ENCODE measurements at regions not wholly inside any gene's neighbourhood (a gene's known extent, or its start where the extent isn't known, plus 50 kb on each side); places are given as distances from the start of the nearest gene placed in this dataset.
"Not testable (repeated sequence)": the region's sequence is repeated elsewhere in the genome, so short reads cannot be mapped to it uniquely, and the experiment has no call there.

DNA sequence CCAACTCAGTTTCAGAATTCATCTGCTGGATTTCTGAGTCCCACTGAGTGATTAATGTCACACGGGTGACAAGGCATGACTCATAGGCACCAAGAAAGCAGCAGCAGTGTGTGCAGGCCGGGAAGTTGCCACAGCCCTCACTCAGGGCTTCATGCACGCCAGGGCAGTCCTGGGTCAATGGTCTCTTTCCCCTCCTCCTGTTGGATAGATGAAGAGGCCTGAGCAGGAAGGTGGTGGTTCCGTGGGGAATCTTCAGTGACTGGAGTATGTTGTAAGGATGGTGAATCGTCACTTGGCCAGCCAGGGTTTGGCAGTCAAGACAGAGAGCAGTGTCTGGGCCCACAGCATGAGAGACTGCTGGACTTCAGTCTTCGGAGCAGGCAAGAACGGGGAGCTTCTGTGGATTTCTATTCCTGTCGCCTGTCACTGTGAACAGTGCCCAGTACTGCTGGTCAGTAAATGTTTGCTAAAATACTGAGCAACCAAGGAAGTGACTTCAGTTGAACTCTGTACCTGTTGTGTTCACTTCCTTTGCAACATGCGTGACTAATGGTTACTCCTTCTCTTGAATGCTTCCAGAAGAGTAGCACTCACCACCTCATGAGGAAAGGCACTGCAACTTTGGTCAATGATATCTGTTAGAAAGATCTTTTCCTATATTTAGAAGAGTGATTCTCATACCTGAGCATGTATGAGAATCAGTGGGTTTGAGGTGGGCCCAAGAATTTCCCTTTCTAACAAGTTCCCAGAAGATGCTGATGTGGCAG is 62.0 kb upstream of the CD93 start:
- peak; percentile 62 for DNase-seq

DNA sequence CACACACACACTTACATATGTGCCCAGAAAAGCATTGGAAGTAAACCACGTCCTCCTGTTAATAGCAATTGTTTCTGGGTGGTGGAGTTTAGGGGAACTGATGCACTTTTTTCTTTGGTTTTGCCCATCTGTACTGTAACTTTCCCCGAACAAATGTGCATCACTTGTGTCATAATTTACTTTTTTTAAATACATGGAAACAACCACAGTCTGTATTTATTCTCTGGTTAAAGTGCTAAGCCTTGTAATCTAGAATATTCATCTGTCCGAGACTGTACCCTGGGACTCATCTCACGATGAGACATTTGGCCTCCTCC is 61.5 kb upstream of the CD93 start:
- no peak for DNase-seq

- no peak for DNase-seq
These were observed 60.9 kb upstream of the CD93 start for GRCh38 chr20:23146857-23147637.

GRCh38 chr20:23146181-23146580 is 60.1 kb upstream of the CD93 start:
- DNase-seq, result no peak

DNA sequence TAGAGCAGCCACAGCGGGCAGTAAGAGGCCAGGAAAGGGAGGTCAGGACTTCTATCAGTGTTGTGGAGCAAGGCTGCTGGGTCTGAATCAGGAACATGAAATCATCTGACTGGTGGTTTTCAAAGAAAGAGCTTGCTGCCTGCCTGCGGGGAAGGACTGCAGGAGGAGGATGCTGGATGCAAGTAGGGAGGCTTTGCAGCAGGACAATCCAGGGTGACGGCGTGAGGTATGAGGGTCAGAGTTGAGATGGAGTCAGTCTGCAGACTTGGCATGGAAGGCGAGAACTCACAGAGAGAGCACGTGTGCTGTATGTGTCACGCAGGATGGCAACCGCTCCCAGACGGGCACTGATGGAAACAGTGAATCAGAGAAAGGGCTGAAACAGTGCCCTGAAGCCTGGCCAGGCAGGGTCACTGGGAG is 59.2 kb upstream of the CD93 start:
- no peak for DNase-seq

- no peak for DNase-seq
These were observed 58.7 kb upstream of the CD93 start for GRCh38 chr20:23144856-23145255.

DNA sequence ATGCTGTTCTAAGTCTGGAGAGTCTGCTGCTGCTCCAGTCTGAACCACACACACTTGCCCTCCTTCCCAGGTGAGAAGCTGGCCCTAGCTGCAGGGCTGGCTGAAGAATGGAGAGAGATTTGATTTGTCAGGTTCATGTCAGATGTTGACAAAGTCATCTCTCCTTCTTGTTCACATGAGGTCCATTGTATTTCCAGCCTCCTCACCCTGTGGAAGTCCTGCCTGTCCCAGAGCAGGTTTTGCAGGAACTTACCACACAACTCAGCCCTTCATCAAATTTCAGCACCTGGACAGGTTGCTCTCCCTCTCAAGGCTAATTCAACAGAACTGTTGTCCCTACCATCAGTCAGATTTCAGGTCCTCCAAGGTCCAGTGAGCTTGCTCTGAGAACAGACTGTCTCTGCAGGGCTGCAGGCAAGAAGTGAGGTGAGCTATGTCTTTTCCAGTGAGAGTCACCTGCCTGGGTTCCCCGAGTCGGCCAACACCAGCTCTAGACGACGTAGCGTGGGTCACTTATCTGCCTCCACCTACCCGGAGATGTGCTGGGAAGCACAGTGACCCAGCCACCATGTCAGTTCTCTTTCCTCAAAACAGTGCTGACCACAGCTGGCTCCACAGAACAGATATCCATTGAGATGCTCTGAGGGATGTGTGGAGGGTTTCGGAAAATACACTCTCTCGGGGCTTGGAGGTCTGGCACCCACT is 58.0 kb upstream of the CD93 start:
- no peak for DNase-seq

DNA sequence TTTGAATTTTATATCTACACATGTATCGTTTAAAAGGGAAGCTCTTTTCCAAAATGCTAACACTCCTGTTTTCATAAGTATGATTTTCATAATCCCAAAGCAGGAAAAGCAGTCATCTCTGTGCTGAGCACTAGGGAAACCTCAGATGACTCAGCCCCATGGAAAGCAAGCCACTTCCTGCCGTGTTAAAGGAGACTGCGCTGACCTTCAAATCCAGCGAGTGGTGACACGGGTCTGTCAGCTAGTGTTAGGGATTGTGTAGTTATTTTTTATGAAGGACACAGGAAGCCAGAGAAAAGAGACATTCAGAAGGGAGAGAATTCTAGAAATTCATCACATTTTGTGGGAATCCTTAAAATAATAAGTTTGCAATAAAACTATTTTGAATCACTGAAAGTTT is 57.0 kb upstream of the CD93 start:
- peak; percentile 17 for DNase-seq

GRCh38 chr20:23142162-23143050 is 56.3 kb upstream of the CD93 start:
- no peak for DNase-seq

GRCh38 chr20:23141450-23142161 is 55.5 kb upstream of the CD93 start:
- no peak for DNase-seq

DNA sequence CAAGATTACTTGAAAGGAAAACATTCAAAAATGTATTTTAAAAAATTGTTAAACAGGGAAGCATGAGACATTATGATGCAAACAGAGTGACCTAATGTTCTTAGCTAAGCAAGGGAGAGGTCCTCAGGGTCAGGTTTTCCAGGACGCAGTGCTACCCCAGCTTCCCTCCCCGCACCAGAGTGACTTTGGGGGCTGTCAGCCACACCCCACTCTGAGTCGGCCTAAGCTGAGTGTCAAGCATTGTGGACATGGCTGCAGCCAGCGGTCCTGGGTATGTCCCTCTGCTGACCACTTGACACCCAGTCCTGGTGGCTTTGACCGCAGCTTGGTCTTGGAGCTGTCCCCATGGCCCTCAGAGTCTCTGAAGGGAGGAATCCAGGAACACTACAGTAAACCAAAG is 54.9 kb upstream of the CD93 start:
- no peak for DNase-seq

DNA sequence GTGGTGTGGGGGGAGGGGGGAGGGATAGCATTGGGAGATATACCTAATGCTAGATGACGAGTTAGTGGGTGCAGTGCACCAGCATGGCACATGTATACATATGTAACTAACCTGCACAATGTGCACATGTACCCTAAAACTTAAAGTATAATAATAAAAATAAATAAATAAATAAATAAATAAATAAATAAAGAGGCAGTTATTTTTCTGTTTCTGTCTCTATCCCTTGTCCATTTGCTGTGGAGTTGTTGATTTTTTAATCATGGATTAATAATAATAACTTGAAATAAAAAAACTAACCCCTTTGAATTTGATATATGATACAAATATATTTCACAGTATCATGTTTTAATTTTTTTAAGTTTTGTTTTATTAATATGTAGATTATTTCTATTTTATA is 53.9 kb upstream of the CD93 start:
- not testable (repeated sequence) for DNase-seq

DNA sequence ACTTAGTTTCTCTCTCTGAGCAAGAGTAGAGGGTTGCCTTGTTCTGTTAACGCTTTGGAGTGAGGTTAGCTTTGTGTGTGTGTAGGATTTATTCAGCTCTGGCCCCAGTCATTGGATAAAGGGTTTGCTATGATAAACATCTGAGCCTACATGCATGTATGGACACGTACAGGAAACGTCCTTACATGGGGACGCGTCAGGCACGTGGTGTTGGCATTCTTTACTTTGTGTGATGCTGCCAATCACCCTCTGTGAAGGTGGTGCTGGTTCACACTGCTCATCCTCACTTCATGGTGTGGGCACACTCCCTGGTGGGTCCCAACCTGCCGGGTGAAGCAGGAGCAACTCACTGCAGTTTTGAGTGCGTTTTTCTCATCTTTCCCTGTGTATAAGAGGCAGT is 53.4 kb upstream of the CD93 start:
- DNase-seq, result no peak

DNA sequence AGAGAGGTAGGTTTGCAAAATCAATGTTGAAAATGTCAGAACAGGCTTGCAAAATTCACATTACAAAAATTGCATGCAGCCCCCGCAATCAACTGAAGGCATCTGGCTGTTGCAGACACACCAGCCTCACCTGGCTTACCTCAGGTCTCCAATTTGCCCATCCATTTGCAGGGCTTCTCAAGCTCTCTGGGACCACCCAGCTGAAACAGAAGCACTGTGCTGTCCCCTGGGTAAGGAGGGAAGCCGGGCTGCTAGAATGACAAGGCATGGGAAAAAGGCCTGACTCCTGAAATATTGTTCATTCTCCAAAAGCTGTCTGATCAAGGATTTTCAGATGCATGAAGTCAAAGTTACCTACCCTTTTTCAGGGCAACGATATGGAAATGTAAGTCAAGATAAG is 52.6 kb upstream of the CD93 start:
- DNase-seq, result no peak

DNA sequence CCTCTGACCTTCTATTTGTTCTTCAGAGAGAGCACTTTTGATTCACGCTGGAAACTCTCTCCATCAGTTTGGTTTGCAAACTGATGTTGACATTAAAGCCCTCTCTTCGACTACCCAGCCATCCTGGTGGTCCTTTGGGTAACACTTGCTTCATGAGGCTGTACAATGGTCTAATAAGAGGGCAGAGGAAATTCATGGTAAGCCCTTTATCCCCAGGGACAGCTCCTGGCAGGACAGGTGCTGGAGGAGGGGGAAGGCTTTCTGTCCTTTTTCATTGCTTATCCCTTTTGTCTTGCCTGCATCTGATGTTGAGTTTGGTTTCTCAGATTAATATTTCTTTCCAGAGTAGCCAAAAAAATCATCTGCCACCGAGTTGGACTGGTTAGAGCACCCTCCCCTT is 52.1 kb upstream of the CD93 start:
- no peak for DNase-seq

- no peak for DNase-seq
These were observed 51.0 kb upstream of the CD93 start for GRCh38 chr20:23136893-23137745.

DNA sequence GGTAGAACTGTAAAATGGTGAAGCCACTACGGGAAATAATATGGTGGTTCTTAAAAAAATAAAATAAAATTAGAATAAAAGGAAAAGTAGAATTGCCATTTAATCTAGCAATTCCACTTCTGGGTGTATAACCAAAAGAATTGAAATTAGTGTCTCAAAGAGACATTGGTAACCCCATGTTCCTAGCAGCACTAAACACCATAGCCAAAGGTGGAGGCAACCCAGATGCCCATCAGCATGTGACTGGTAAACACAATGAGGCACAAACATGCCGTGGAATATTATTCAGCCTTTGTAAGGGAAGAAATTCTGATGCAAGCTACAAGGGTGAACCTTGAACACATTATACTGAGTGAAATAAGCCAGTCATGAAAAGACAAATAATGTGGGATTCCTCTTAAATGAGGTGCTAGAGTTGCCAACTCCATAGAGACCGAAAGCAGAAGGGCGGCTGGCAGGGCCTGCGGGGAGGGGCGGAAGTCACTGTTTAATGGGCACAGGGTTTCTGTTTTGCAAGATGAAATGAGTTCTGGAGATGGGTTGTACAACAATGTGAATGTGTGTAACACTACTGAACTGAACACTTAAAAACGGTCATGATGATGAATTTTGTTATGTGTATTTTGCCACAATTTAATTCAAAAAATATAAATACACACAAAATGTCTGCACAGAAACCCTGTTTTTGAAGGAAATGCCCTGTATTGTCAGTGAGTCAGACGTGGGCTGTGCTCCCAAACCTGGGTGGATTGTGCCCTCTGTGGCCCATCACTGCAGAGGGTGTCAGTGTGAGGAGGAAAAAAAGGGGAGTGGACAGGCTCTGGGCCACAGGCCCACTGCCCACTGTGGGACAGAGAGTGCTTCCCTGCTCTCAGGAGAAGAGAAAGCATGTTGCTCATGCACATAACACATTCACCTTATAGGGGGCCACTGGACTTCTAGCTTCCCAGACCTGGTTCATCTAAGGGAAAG is 49.6 kb upstream of the CD93 start:
- no peak for DNase-seq

All from activated CD4-positive, alpha-beta T cell treated with anti-CD3 and anti-CD28 coated beads for 48 hours (primary cell).